ENCODE measurements at regions not wholly inside any gene's neighbourhood (a gene's known extent, or its start where the extent isn't known, plus 50 kb on each side); places are given as distances from the start of the nearest gene placed in this dataset.

DNA sequence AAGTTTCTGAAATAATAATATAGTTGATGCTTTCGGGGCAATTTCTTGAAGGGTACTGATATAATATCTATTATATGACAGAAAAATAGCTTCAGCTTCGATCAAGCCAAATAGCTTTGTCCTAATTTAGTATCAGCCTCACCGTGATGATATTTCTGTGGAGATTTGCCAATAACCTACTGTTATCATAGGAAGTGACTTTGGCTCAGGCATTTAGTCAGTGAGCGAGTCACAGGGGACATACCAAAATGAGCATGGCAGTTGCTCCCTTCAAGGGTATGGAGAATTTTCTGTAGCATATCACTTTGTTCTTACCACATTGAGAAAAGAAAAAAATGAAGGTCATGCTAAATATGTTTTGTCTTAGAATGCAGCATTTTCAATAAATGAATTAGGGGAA is 767.6 kb upstream of the SLITRK1 start:
- TF ChIP-seq POLR2A (IDR thresholded peaks at IDR 0.05; ENCODE audit: low read depth, low read length) (no peak), POLR2AphosphoS5 (IDR thresholded peaks at IDR 0.05; ENCODE audit: low read depth, low read length) (no peak), TAF1 (IDR thresholded peaks at IDR 0.05; ENCODE audit: borderline replicate concordance, low read depth, low read length) (no peak)
